ENCODE measurements at regions not wholly inside any gene's neighbourhood (a gene's known extent, or its start where the extent isn't known, plus 50 kb on each side); places are given as distances from the start of the nearest gene placed in this dataset.

- no peak for DNase-seq (ENCODE audit: low read depth)
- no peak overlapping the region for H3K4me3 ChIP-seq (ENCODE audit: low read depth, low read length)
- TF ChIP-seq, protein P1, sequence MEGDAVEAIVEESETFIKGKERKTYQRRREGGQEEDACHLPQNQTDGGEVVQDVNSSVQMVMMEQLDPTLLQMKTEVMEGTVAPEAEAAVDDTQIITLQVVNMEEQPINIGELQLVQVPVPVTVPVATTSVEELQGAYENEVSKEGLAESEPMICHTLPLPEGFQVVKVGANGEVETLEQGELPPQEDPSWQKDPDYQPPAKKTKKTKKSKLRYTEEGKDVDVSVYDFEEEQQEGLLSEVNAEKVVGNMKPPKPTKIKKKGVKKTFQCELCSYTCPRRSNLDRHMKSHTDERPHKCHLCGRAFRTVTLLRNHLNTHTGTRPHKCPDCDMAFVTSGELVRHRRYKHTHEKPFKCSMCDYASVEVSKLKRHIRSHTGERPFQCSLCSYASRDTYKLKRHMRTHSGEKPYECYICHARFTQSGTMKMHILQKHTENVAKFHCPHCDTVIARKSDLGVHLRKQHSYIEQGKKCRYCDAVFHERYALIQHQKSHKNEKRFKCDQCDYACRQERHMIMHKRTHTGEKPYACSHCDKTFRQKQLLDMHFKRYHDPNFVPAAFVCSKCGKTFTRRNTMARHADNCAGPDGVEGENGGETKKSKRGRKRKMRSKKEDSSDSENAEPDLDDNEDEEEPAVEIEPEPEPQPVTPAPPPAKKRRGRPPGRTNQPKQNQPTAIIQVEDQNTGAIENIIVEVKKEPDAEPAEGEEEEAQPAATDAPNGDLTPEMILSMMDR (IDR thresholded peaks at IDR 0.05; ENCODE audit: insufficient read depth, low read length), result no peak
Measured at GRCh38 chr3:107297597-107297996, 79.6 kb upstream of the CCDC54 start.

DNA sequence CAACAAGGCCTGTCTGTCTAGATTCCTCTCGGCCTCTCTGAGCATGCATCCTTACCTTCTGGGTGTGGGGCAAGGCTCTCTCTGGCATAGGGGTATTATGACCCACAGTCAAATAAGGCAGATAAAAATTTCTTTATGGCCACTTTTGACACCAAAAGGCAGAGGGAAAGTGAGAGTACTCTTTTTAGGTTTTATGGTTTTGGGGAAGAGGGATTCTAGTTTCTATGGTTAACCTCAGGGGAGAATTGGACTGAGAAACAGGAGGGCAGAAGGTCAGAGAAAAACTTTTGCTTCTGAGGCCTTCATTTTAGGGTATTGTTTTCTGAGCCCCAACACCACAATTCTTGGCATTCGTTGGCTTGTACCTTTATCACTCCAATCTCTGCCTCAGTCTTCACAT, 70.0 kb upstream of the CCDC54 start:
- no peak overlapping the region for H3K4me3 ChIP-seq (ENCODE audit: low read depth, low read length)
- TF ChIP-seq, protein P1 (IDR thresholded peaks at IDR 0.05; ENCODE audit: insufficient read depth, low read length), result no peak
- DNase-seq (ENCODE audit: low read depth), result no peak

- DNase-seq (ENCODE audit: low read depth), result no peak
- TF ChIP-seq, protein P1 (IDR thresholded peaks at IDR 0.05; ENCODE audit: insufficient read depth, low read length), result no peak
- no peak overlapping the region for H3K4me3 ChIP-seq (ENCODE audit: low read depth, low read length)
Measured at GRCh38 chr3:107308716-107309115, 68.5 kb upstream of the CCDC54 start.

DNA sequence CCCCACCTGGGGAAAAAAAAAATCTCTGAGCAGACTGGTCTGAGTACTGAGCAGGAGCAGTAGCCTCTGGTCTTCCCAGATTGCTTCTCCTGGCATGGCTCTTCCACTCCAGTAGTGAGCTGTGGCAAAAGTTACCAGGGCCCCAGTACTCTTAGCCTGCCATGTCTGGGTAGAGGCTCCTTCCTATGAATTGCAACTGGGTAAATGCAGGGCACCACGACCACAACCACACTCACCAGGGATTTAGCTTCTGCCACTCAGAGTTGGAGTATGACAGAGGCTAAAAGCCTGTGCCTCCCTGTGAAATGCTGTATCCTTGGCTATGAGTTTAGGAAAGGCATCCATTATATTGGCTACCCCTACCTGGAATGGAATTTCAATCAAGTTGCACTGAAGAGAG, 67.9 kb upstream of the CCDC54 start:
- no peak for DNase-seq (ENCODE audit: low read depth)
- TF ChIP-seq, protein P1 (IDR thresholded peaks at IDR 0.05; ENCODE audit: insufficient read depth, low read length), result no peak
- no peak overlapping the region for H3K4me3 ChIP-seq (ENCODE audit: low read depth, low read length)

DNA sequence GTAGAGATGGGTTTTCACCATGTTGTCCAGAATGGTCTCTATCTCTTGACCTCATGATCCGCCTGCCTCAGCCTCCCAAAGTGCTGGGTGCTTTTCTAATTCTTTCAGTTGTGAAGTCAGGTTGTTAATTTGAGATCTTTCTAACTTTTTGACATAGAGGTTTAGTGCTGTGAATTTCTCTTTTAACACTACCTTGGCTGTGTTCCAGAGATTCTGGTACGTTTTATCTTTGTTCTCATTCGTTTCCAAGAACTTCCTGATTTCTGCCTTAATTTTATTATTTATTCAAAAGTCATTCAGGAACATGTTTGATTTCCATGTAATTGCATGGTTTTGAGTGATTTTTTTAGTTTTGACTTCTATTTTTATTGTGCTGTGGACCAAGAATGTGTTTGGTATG, 63.5 kb upstream of the CCDC54 start:
- TF ChIP-seq, protein P1 (IDR thresholded peaks at IDR 0.05; ENCODE audit: insufficient read depth, low read length), result no peak
- no peak for DNase-seq (ENCODE audit: low read depth)

DNA sequence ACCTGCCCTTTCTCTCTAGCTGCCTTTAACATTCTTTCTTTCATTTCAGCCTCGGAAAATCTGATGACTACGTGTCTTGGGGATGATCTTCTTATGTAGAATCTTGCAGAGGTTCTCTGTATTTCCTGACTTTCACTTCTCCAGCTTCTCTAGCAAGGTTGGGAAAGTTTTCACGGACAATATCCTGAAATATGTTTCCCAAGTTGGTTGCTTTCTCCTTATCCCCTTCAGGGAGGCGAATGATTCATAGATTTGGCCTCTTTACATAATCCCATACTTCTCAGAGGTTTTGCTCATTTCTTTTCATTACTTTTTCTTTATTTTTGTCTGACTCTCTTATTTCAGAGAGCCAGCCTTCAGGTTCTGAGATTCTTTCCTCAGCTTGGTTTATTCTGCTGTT, 62.1 kb upstream of the CCDC54 start:
- TF ChIP-seq, protein P1 (IDR thresholded peaks at IDR 0.05; ENCODE audit: insufficient read depth, low read length), result no peak
- DNase-seq (ENCODE audit: low read depth), result peak; percentile 18
- no peak overlapping the region for H3K4me3 ChIP-seq (ENCODE audit: low read depth, low read length)

More for the DNA sequence above, 63.5 kb upstream of the CCDC54 start:
- H3K4me3 ChIP-seq (ENCODE audit: low read depth, low read length), result no peak overlapping the region

- TF ChIP-seq, protein P1 (IDR thresholded peaks at IDR 0.05; ENCODE audit: insufficient read depth, low read length), result no peak
- no peak for DNase-seq (ENCODE audit: low read depth)
- H3K4me3 ChIP-seq (ENCODE audit: low read depth, low read length), result no peak overlapping the region
Measured at GRCh38 chr3:107323723-107324122, 53.5 kb upstream of the CCDC54 start.
